Neural cell (in vitro differentiated cells): ENCODE measurements at regions not wholly inside any gene's neighbourhood (a gene's known extent, or its start where the extent isn't known, plus 50 kb on each side); places are given as distances from the start of the nearest gene placed in this dataset.
"Not testable (repeated sequence)": the region's sequence is repeated elsewhere in the genome, so short reads cannot be mapped to it uniquely, and the experiment has no call there.

ENCODE experiments used
- H2AFZ ChIP-seq: fragments of 200-600, 300-800 bp; sonication (generic), shearing (Covaris generic); 2 replicates; pipeline ENCODE4 v1.6.0; 2014; ENCODE audit warnings: low read depth, mild to moderate bottlenecking, antibody characterized with exemption, low read length, moderate library complexity
- H3F3A ChIP-seq: fragments of 200-600 bp; shearing (Covaris generic); 2 replicates; pipeline ENCODE4 v1.6.1; 2016; ENCODE audit warnings: mild to moderate bottlenecking, moderate library complexity, mixed read lengths, antibody characterized with exemption, low read length; ENCODE audit not compliant: insufficient read depth, poor library complexity, severe bottlenecking
- H3K27ac ChIP-seq: fragments of 200-600, 300-800 bp; sonication (generic), shearing (Covaris generic); 2 replicates; pipeline ENCODE4 v1.5.1; 2014; ENCODE audit warnings: mild to moderate bottlenecking, low read length, moderate library complexity
- H3K27me3 ChIP-seq: fragments of 300-800, 200-600 bp; sonication (generic), shearing (Covaris generic); 2 replicates; pipeline ENCODE4 v1.6.0; 2014; ENCODE audit warnings: mild to moderate bottlenecking, low read depth, low read length, moderate library complexity; ENCODE audit not compliant: insufficient read depth
- H3K36me3 ChIP-seq: fragments of 300-800, 200-600 bp; sonication (generic), shearing (Covaris generic); 2 replicates; pipeline ENCODE4 v1.5.1; 2014; ENCODE audit warnings: mild to moderate bottlenecking, antibody characterized with exemption, low read length, moderate library complexity; ENCODE audit not compliant: insufficient read depth
- H3K4me2 ChIP-seq: fragments of 300-800, 200-600 bp; sonication (generic), shearing (Covaris generic); 2 replicates; pipeline ENCODE4 v1.6.0; 2014; ENCODE audit warnings: mild to moderate bottlenecking, low read length
- H3K4me3 ChIP-seq: fragments of 300-800, 200-600 bp; sonication (generic), shearing (Covaris generic); 2 replicates; pipeline ENCODE4 v1.5.1; 2014; ENCODE audit warnings: mild to moderate bottlenecking, low read length, moderate library complexity
- H3K79me2 ChIP-seq: fragments of 200-600 bp; shearing (Covaris generic); replicated peaks from 2 replicates; pipeline ENCODE4 v1.6.0; 2014; ENCODE audit warnings: mild to moderate bottlenecking, low read length, moderate library complexity; ENCODE audit not compliant: insufficient read depth
- H3K9ac ChIP-seq: fragments of 300-800, 200-600 bp; sonication (generic), shearing (Covaris generic); 2 replicates; pipeline ENCODE4 v1.6.1; 2016; ENCODE audit warnings: mild to moderate bottlenecking, low read length, mixed read lengths
- H3K9me2 ChIP-seq: fragments of 200-600 bp; shearing (Covaris generic); 2 replicates; pipeline ENCODE4 v1.6.1; 2016; ENCODE audit warnings: mild to moderate bottlenecking, low read length, mixed read lengths; ENCODE audit not compliant: insufficient read depth
- H3K9me3 ChIP-seq: fragments of 200-600, 300-800 bp; sonication (generic), shearing (Covaris generic); 2 replicates; pipeline ENCODE4 v1.6.1; 2016; ENCODE audit warnings: mild to moderate bottlenecking, mixed run types, low read length, moderate library complexity, mixed read lengths
- H4K20me1 ChIP-seq: fragments of 200-600 bp; shearing (Covaris generic); 2 replicates; pipeline ENCODE4 v1.6.1; 2016; ENCODE audit warnings: mild to moderate bottlenecking, mixed run types; ENCODE audit not compliant: insufficient read depth
- EP300 ChIP-seq: fragments of 450-650 bp; conservative IDR thresholded peaks from 2 replicates; pipeline ENCODE4 v1.6.1; 2014; ENCODE audit warnings: antibody characterized with exemption, mild to moderate bottlenecking, moderate library complexity; ENCODE audit not compliant: poor library complexity, severe bottlenecking
- EZH2 ChIP-seq: fragments of 200-600, 300-800 bp; shearing (Covaris generic), sonication (generic); IDR thresholded peaks from 2 replicates; pipeline ENCODE4 v1.6.1; 2014; ENCODE audit warnings: antibody characterized with exemption, low read length, borderline replicate concordance, mild to moderate bottlenecking; ENCODE audit not compliant: insufficient read depth, poor library complexity, severe bottlenecking
- MXI1 ChIP-seq: fragments of 450-650 bp; conservative IDR thresholded peaks from 2 replicates; pipeline ENCODE4 v1.6.1; 2014; ENCODE audit warnings: antibody characterized with exemption, mild to moderate bottlenecking; ENCODE audit not compliant: poor library complexity, severe bottlenecking
- POLR2AphosphoS5 ChIP-seq: IDR thresholded peaks from 2 replicates; pipeline ENCODE4 v1.6.1; 2012
- RAD21 ChIP-seq: fragments of 450-650 bp; conservative IDR thresholded peaks from 2 replicates; pipeline ENCODE4 v1.6.1; 2014; ENCODE audit warnings: antibody characterized with exemption, mild to moderate bottlenecking, moderate library complexity
- SMC3 ChIP-seq: fragments of 450-650 bp; conservative IDR thresholded peaks from 2 replicates; pipeline ENCODE4 v1.6.1; 2014; ENCODE audit warnings: antibody characterized with exemption, mild to moderate bottlenecking, moderate library complexity; ENCODE audit not compliant: poor library complexity
- TAF1 ChIP-seq: IDR thresholded peaks from 2 replicates; pipeline ENCODE4 v1.6.1; 2012; ENCODE audit warnings: low read depth
- TF ChIP-seq, protein P1 (sequence below): fragments of 450-650 bp; IDR thresholded peaks from 2 replicates; pipeline ENCODE4 v1.5.1; 2014; ENCODE audit warnings: antibody characterized with exemption, mild to moderate bottlenecking, moderate library complexity; ENCODE audit not compliant: poor library complexity, severe bottlenecking
- TF ChIP-seq, protein P2 (sequence below): IDR thresholded peaks from 2 replicates; pipeline ENCODE4 v1.6.1; 2012; ENCODE audit warnings: borderline replicate concordance

DNA sequence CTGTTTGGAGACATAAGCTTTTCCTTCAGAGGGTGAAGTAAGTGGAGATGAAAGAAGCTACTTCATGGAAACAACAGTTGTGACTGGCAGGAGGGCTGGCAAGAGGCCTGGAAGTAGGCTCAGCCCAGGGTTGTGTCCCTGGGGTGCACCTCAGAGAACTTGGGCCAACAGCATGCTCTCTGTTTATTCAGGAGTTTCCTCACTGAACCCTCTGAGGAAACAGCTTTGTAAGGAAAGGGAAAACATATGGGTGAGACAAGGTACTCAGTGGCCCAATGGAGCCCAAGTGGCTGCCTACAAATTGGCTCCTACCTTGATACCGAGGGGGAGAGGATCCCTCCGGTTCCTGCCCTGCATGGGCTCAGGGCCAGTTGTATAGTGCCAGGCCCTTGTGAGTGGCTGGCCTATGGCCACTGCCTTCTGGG, 115.5 kb upstream of the ITGA6 start:
- Histone ChIP-seq H2AFZ (no peak overlapping the region), H3K27me3 (no peaks in the 10 kb centered on the region), H4K20me1 (no peaks in the 10 kb centered on the region), H3K4me3 (no peak overlapping the region), H3K79me2 (no peaks in the 10 kb centered on the region), H3K9me2 (no peaks in the 10 kb centered on the region), H3K4me2 (no peak overlapping the region), H3K9me3 (no peaks in the 10 kb centered on the region), H3K27ac (no peak overlapping the region), H3K9ac (no peak overlapping the region), H3K36me3 (no peaks in the 10 kb centered on the region), H3F3A (no peaks in the 10 kb centered on the region)
- TF ChIP-seq, protein P1, sequence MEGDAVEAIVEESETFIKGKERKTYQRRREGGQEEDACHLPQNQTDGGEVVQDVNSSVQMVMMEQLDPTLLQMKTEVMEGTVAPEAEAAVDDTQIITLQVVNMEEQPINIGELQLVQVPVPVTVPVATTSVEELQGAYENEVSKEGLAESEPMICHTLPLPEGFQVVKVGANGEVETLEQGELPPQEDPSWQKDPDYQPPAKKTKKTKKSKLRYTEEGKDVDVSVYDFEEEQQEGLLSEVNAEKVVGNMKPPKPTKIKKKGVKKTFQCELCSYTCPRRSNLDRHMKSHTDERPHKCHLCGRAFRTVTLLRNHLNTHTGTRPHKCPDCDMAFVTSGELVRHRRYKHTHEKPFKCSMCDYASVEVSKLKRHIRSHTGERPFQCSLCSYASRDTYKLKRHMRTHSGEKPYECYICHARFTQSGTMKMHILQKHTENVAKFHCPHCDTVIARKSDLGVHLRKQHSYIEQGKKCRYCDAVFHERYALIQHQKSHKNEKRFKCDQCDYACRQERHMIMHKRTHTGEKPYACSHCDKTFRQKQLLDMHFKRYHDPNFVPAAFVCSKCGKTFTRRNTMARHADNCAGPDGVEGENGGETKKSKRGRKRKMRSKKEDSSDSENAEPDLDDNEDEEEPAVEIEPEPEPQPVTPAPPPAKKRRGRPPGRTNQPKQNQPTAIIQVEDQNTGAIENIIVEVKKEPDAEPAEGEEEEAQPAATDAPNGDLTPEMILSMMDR: no peak
- TF ChIP-seq TAF1 (no peak), SMC3 (no peak), POLR2AphosphoS5 (no peak), RAD21 (no peak), EZH2 (no peak), MXI1 (no peak)

DNA sequence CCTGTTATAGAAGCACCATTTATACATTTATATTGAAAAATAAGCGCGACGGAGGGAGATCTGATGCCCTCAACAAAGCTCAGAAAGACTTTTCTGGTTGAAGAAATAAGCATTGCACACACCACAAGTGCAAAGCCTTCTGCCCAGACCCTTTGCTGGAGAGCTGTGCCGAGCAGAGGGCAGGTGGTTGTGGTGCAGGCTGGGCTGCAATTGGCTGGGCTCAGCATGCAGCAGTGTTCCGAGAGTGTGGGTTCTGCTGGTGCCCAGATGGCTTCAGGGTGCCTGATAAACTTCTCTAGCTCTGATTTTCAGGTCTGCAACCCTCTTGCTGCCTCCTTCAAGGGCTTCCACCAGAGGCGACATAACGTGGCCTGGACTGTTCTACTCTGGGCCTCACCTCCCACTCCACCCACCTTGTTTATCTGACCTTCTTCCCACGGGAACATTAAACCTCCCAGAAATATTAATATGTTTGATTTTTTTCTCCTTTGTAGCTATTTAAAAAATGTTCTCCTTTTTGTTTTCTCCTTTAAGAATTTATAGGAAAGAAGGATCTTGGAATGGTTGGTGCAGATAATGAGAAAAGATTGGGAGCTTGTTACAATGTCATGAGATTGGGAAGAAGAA, 113.6 kb upstream of the ITGA6 start:
- Histone ChIP-seq H3K27ac (no peak overlapping the region), H3K27me3 (no peaks in the 10 kb centered on the region), H3K9me3 (no peaks in the 10 kb centered on the region), H3K79me2 (no peaks in the 10 kb centered on the region), H3K4me3 (no peak overlapping the region), H4K20me1 (no peaks in the 10 kb centered on the region), H3F3A (no peaks in the 10 kb centered on the region), H3K9me2 (no peaks in the 10 kb centered on the region), H2AFZ (no peak overlapping the region), H3K9ac (no peak overlapping the region), H3K4me2 (no peak overlapping the region), H3K36me3 (no peaks in the 10 kb centered on the region)
- TF ChIP-seq EP300 (no peak), EZH2 (no peak), POLR2AphosphoS5 (no peak), TAF1 (no peak), RAD21 (no peak), MXI1 (no peak), SMC3 (no peak)
- TF ChIP-seq, protein P1: no peak
- TF ChIP-seq, protein P2, sequence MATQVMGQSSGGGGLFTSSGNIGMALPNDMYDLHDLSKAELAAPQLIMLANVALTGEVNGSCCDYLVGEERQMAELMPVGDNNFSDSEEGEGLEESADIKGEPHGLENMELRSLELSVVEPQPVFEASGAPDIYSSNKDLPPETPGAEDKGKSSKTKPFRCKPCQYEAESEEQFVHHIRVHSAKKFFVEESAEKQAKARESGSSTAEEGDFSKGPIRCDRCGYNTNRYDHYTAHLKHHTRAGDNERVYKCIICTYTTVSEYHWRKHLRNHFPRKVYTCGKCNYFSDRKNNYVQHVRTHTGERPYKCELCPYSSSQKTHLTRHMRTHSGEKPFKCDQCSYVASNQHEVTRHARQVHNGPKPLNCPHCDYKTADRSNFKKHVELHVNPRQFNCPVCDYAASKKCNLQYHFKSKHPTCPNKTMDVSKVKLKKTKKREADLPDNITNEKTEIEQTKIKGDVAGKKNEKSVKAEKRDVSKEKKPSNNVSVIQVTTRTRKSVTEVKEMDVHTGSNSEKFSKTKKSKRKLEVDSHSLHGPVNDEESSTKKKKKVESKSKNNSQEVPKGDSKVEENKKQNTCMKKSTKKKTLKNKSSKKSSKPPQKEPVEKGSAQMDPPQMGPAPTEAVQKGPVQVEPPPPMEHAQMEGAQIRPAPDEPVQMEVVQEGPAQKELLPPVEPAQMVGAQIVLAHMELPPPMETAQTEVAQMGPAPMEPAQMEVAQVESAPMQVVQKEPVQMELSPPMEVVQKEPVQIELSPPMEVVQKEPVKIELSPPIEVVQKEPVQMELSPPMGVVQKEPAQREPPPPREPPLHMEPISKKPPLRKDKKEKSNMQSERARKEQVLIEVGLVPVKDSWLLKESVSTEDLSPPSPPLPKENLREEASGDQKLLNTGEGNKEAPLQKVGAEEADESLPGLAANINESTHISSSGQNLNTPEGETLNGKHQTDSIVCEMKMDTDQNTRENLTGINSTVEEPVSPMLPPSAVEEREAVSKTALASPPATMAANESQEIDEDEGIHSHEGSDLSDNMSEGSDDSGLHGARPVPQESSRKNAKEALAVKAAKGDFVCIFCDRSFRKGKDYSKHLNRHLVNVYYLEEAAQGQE: no peak

DNA sequence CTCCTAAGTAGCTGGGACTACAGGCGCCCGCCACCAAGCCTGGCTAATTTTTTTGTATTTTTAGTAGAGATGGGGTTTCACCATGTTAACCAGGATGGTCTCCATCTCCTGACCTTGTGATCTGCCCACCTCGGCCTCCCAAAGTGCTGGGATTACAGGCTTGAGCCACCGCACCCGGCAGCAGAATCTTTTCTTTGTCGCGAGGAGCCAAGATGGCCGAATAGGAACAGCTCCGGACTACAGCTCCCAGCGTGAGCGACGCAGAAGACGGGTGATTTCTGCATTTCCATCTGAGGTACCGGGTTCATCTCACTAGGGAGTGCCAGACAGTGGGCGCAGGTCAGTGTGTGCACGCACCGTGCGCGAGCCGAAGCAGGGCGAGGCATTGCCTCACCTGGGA, 112.3 kb upstream of the ITGA6 start:
- not testable (repeated sequence) for H3K4me3 ChIP-seq, H4K20me1 ChIP-seq, H3K9ac ChIP-seq, H3K9me3 ChIP-seq, H3K36me3 ChIP-seq, H3K4me2 ChIP-seq, H3K9me2 ChIP-seq, H3K27me3 ChIP-seq, H2AFZ ChIP-seq, H3K27ac ChIP-seq, H3F3A ChIP-seq, H3K79me2 ChIP-seq
